MM.1S (cell line): ENCODE measurements at regions not wholly inside any gene's neighbourhood (a gene's known extent, or its start where the extent isn't known, plus 50 kb on each side); places are given as distances from the start of the nearest gene placed in this dataset.
"Not testable (repeated sequence)": the region's sequence is repeated elsewhere in the genome, so short reads cannot be mapped to it uniquely, and the experiment has no call there.

Experiments
- DNase-seq: peaks from one replicate; pipeline ENCODE4 v3.0.0-alpha.2; 2015
- H2AFZ ChIP-seq: fragments of 300-600 bp; sonication (generic); 2 replicates; pipeline ENCODE4 v1.6.0; 2016; ENCODE audit warnings: antibody characterized with exemption, low read length
- H3F3A ChIP-seq: fragments of 300-600 bp; sonication (generic); 2 replicates; pipeline ENCODE4 v1.6.1; 2016; ENCODE audit warnings: mild to moderate bottlenecking, antibody characterized with exemption, low read length, moderate library complexity, mixed read lengths; ENCODE audit not compliant: insufficient read depth
- H3K27ac ChIP-seq: fragments of 300-600 bp; sonication (generic); 2 replicates; pipeline ENCODE4 v1.5.1; 2016; ENCODE audit warnings: mild to moderate bottlenecking, low read length
- H3K27me3 ChIP-seq: fragments of 300-600 bp; sonication (generic); replicated peaks from 2 replicates; pipeline ENCODE4 v1.6.0; 2016; ENCODE audit warnings: low read length; ENCODE audit not compliant: insufficient read depth
- H3K36me3 ChIP-seq: fragments of 300-600 bp; sonication (generic); replicated peaks from 2 replicates; pipeline ENCODE4 v1.6.1; 2016; ENCODE audit warnings: mild to moderate bottlenecking, low read length, mixed read lengths; ENCODE audit not compliant: insufficient read depth
- H3K4me1 ChIP-seq: fragments of 300-600 bp; sonication (generic); 2 replicates; pipeline ENCODE4 v1.6.1; 2016; ENCODE audit warnings: low read length, mixed read lengths
- H3K4me2 ChIP-seq: fragments of 300-600 bp; sonication (generic); 2 replicates; pipeline ENCODE4 v1.6.0; 2016; ENCODE audit warnings: low read depth, low read length
- H3K4me3 ChIP-seq: fragments of 300-600 bp; sonication (generic); 2 replicates; pipeline ENCODE4 v1.5.1; 2016; ENCODE audit warnings: low read length, mixed read lengths
- H3K79me2 ChIP-seq: fragments of 300-600 bp; sonication (generic); 2 replicates; pipeline ENCODE4 v1.6.1; 2016; ENCODE audit warnings: mixed run types, low read length, mixed read lengths
- H3K9ac ChIP-seq: fragments of 300-600 bp; sonication (generic); 2 replicates; pipeline ENCODE4 v1.6.1; 2016; ENCODE audit warnings: low read length, mixed read lengths
- H3K9me2 ChIP-seq: fragments of 300-600 bp; sonication (generic); replicated peaks from 2 replicates; pipeline ENCODE4 v1.6.1; 2016; ENCODE audit warnings: mild to moderate bottlenecking, low read length, mixed read lengths; ENCODE audit not compliant: insufficient read depth
- H3K9me3 ChIP-seq: fragments of 300-600 bp; sonication (generic); replicated peaks from 2 replicates; pipeline ENCODE4 v1.6.1; 2016; ENCODE audit warnings: mild to moderate bottlenecking, low read length, mixed read lengths; ENCODE audit not compliant: insufficient read depth
- H4K20me1 ChIP-seq: fragments of 300-600 bp; sonication (generic); 2 replicates; pipeline ENCODE4 v1.6.1; 2016; ENCODE audit warnings: mild to moderate bottlenecking, low read length, moderate library complexity, mixed read lengths; ENCODE audit not compliant: insufficient read depth
- EZH2 ChIP-seq: fragments of 300-600 bp; sonication (generic); optimal IDR thresholded peaks from 2 replicates; pipeline ENCODE3; 2017; ENCODE audit warnings: low read depth, mild to moderate bottlenecking, antibody characterized with exemption, low read length, mixed read lengths
- EZH2phosphoT487 ChIP-seq: fragments of 300-600 bp; sonication (generic); IDR thresholded peaks from 2 replicates; pipeline ENCODE4 v1.6.1; 2018; ENCODE audit warnings: antibody characterized with exemption, low read length
- TF ChIP-seq, protein P1 (sequence below): fragments of 300-600 bp; sonication (generic); IDR thresholded peaks from 2 replicates; pipeline ENCODE4 v1.5.1; 2016; ENCODE audit warnings: antibody characterized with exemption, low read length, mixed read lengths

DNA sequence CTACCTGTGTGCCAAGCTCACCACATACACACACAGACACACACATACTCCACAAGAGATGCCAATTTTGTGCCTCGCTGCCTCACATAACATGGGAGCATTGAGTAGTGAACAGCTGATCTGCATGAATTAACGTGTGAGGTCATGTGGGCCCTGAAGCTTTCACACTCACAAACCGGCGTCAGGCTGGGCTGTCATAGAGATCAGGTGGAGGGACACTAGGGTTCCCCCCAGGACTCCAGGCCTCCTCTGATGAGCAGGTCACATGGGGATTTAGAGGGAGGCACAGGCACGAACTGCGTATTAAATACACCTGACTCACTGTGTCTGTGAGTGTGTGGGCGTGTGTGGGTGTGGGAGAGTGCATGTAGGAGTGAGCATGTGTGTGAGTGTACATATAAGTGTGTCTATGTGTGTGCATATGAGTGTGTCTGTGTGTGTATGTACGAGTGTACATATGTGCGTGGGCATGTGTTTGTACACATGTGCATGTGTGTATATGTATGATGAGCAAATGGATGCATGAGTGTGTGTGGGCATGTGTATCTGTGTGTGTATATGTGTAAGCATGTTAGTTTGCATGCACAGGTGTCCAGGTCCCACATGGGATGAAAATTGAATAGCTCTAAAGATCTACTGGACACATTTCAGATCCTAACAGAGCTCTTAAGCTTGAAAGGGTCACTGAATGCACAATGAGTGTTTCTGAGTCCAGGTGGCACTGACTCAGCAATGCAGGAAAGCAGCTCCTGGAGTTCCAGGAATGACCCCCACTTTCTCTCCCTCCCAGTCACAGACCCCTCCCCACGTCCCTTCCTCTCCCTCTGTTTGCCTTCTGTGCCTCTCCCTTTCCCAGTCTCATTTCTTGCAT, 336.6 kb downstream of the PREX1 start:
- Histone ChIP-seq H3K4me1 (no peaks in the 10 kb centered on the region), H4K20me1 (no peaks in the 10 kb centered on the region)

DNA sequence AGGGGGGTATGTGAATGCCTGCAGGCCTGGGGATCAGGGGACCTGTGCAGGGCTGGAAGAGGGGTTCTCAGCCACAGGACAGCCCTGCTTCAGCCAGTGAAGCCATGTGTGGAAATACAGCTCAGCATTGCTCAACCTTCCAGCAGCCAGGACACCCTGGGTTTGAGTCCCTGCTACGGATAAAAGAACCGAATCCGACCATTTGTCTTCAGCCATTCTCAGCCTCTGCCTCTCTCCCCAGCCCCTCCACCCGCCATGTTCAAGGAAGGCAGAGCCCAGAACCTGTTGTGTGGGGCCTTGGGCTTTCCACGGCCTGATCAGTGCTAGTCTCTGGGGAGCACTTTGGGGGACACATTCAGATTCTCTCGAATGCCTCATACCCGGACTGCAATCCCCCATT, 337.5 kb downstream of the PREX1 start:
- H2AFZ ChIP-seq, H3K9me3 ChIP-seq, H3K27ac ChIP-seq, H3K27me3 ChIP-seq, DNase-seq, H3K9me2 ChIP-seq, H3F3A ChIP-seq, H3K79me2 ChIP-seq, H3K4me2 ChIP-seq, H3K4me1 ChIP-seq, H4K20me1 ChIP-seq, H3K36me3 ChIP-seq, H3K4me3 ChIP-seq, H3K9ac ChIP-seq: not testable (repeated sequence)

More for the DNA sequence above, 336.6 kb downstream of the PREX1 start:
- no peak for TF ChIP-seq EZH2
- TF ChIP-seq EZH2phosphoT487, result no peak
- TF ChIP-seq, protein P1, sequence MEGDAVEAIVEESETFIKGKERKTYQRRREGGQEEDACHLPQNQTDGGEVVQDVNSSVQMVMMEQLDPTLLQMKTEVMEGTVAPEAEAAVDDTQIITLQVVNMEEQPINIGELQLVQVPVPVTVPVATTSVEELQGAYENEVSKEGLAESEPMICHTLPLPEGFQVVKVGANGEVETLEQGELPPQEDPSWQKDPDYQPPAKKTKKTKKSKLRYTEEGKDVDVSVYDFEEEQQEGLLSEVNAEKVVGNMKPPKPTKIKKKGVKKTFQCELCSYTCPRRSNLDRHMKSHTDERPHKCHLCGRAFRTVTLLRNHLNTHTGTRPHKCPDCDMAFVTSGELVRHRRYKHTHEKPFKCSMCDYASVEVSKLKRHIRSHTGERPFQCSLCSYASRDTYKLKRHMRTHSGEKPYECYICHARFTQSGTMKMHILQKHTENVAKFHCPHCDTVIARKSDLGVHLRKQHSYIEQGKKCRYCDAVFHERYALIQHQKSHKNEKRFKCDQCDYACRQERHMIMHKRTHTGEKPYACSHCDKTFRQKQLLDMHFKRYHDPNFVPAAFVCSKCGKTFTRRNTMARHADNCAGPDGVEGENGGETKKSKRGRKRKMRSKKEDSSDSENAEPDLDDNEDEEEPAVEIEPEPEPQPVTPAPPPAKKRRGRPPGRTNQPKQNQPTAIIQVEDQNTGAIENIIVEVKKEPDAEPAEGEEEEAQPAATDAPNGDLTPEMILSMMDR, result no peak
- Histone ChIP-seq H3K9ac (no peak overlapping the region), H2AFZ (no peak overlapping the region), H3K4me3 (no peak overlapping the region), H3K4me2 (no peak overlapping the region), H3K27me3 (no peaks in the 10 kb centered on the region), H3K79me2 (no peaks in the 10 kb centered on the region), H3F3A (no peaks in the 10 kb centered on the region), H3K9me3 (no peaks in the 10 kb centered on the region), H3K27ac (no peak overlapping the region), H3K36me3 (no peaks in the 10 kb centered on the region), H3K9me2 (no peaks in the 10 kb centered on the region)
- DNase-seq, result no peak

DNA sequence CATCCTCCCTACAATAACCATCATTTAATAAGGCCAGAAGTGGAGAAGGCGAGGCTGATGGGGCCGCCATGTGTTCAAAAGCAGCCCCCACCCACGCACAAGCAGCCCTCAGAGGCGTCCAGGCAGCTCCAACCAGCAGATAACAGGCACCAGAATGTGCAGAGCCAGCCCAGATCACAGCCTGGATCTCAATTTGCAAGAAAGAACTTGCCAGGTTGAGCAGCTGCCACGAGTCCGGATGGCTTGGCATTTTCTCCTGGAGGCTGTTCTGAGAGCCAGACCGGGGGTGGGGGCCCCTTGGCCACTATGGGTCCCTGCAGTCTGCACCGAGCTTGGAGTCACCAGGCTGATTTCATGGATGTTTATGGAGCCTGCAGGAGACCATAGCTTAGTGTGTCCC, 338.1 kb downstream of the PREX1 start:
- Histone ChIP-seq H2AFZ (no peak overlapping the region), H3K79me2 (no peaks in the 10 kb centered on the region), H3K4me3 (no peak overlapping the region), H3K4me2 (no peak overlapping the region), H3K9ac (no peak overlapping the region), H3K27me3 (no peaks in the 10 kb centered on the region), H3K9me2 (no peaks in the 10 kb centered on the region), H3K36me3 (no peaks in the 10 kb centered on the region), H3K9me3 (no peaks in the 10 kb centered on the region), H3K27ac (no peak overlapping the region), H4K20me1 (no peaks in the 10 kb centered on the region), H3F3A (no peaks in the 10 kb centered on the region), H3K4me1 (no peaks in the 10 kb centered on the region)
- no peak for DNase-seq
- TF ChIP-seq, protein P1, result no peak
- no peak for TF ChIP-seq EZH2phosphoT487
- no peak for TF ChIP-seq EZH2

DNA sequence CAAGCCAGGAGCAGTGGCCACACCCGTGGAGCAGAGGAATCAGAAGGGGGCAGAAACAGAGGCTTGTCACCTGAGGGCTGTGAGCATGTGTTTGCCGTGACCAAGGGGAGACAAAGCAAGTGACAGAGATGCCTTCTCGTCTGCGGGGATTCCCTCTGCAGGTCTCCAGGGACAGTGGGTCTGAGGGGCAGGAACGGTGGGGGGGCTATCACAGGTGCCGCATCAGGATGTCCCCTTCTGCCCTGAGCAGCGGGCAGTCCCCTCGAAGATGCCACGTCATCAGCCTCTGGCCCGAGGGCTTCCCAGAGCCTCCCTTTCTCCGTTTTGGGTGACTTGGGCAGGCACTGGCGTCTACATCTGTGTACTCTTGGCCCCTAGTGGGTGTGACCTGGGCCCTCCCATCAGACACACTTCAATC, 338.7 kb downstream of the PREX1 start:
- Histone ChIP-seq H3K9me3 (no peaks in the 10 kb centered on the region), H3K4me3 (no peak overlapping the region), H3K4me2 (no peak overlapping the region), H3K36me3 (no peaks in the 10 kb centered on the region), H3K9ac (no peak overlapping the region), H3F3A (no peaks in the 10 kb centered on the region), H3K9me2 (no peaks in the 10 kb centered on the region), H3K27ac (no peak overlapping the region), H3K79me2 (no peaks in the 10 kb centered on the region), H3K4me1 (no peaks in the 10 kb centered on the region), H3K27me3 (no peaks in the 10 kb centered on the region), H4K20me1 (no peaks in the 10 kb centered on the region), H2AFZ (no peak overlapping the region)
- TF ChIP-seq EZH2phosphoT487 (no peak), EZH2 (no peak)
- TF ChIP-seq, protein P1, result no peak
- no peak for DNase-seq

DNA sequence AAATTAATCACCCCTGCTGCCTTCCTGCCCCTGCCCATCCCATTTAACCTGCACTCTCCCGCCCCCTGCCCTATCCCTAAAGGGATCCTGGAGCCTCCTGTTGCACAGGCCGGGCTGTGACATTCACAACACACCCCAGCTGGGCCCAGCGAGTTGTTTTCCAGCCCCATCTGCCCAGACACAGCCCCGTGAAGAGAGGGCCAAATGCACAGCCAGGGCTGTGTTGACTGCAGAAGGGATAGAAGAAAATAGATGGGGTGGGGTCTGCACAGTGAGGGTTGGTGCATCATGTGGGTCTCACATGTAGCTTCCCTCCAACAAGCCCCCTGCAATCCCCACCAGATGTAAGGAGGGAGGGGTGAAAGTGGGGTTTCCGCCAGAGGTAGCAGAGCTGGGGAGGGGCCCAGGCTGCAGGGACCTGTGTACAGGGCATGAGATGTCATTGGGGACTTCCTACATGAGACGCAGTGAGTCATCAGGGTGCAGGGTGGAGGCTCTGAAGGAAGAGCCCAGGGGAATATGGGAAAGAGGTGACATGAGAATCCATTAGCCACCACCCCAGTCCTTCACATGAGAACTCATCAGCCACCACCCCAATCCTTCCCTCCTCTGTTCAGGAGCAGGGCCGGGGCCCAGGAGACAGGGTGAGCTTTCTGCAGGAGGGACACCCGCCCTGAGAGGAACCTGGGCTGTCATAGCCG, 339.3 kb downstream of the PREX1 start:
- not testable (repeated sequence) for DNase-seq

More for the DNA sequence above, 339.3 kb downstream of the PREX1 start:
- H3K4me3 ChIP-seq, H3K36me3 ChIP-seq, H3K9me2 ChIP-seq, H2AFZ ChIP-seq, H3K9ac ChIP-seq, H3K4me1 ChIP-seq, H4K20me1 ChIP-seq, H3K79me2 ChIP-seq, H3K27ac ChIP-seq, H3F3A ChIP-seq, H3K27me3 ChIP-seq, H3K4me2 ChIP-seq, H3K9me3 ChIP-seq: not testable (repeated sequence)
